Uterus (tissue), 3 donors: ENCODE measurements at regions not wholly inside any gene's neighbourhood (a gene's known extent, or its start where the extent isn't known, plus 50 kb on each side); places are given as distances from the start of the nearest gene placed in this dataset.

Experiments
- DNase-seq, 2 donors: peaks; one replicate each; pipeline ENCODE4 v3.0.0-alpha.2; 2019 to 2020
- H3K27ac ChIP-seq, 2 donors: fragments of 200-600 bp; sonication (generic); 1 replicate in 1 of 2; 2 replicates in 1 of 2; pipeline ENCODE4 v1.5.1; 2016 to 2018
- H3K27me3 ChIP-seq, 2 donors: fragments of 200-600 bp; sonication (generic); one replicate each; pipeline ENCODE4 v1.5.1; 2018 to 2019; ENCODE audit warnings: control low read depth in 1 of 2
- H3K36me3 ChIP-seq, 2 donors: fragments of 200-600 bp; sonication (generic); one replicate each; pipeline ENCODE4 v1.5.1; 2019; ENCODE audit warnings: control low read depth in 1 of 2
- H3K4me1 ChIP-seq, 2 donors: fragments of 200-600 bp; sonication (generic); one replicate each; pipeline ENCODE4 v1.5.1; 2018 to 2019; ENCODE audit warnings: control low read depth in 1 of 2
- H3K4me3 ChIP-seq, 2 donors: fragments of 200-600 bp; sonication (generic); 1 replicate in 1 of 2; 2 replicates in 1 of 2; pipeline ENCODE4 v1.5.1; 2018 to 2019; ENCODE audit warnings: mild to moderate bottlenecking in 1 of 2
- H3K9me3 ChIP-seq, 2 donors: fragments of 200-600 bp; sonication (generic); one replicate each; pipeline ENCODE4 v1.5.1; 2019; ENCODE audit warnings: control low read depth in 1 of 2
- POLR2A ChIP-seq, 2 donors: fragments of 450-650 bp; IDR thresholded peaks; one replicate each; pipeline ENCODE4 v1.6.1; 2016; ENCODE audit warnings: antibody characterized with exemption in 2 of 2, mild to moderate bottlenecking in 1 of 2, moderate library complexity in 1 of 2
- intact Hi-C: fragments of 100-400 bp; cut with DNase I; formaldehyde crosslinking; loops from one replicate; pipeline ENCODE4 v1.15.1; 2023; ENCODE audit warnings: low total_unique reads
- TF ChIP-seq, protein P1 (sequence below), 4 experiments: fragments of 200-600 bp in 2 of 4; fragments of 450-650 bp in 2 of 4; sonication (generic) in 2 of 4; IDR thresholded peaks; one replicate each; pipeline ENCODE4 v1.5.1; 2016 to 2019; ENCODE audit warnings: antibody characterized with exemption in 4 of 4, mild to moderate bottlenecking in 2 of 4, moderate library complexity in 1 of 4
- donor health status: DM: yes; HTN: yes; CAD: no.

DNA sequence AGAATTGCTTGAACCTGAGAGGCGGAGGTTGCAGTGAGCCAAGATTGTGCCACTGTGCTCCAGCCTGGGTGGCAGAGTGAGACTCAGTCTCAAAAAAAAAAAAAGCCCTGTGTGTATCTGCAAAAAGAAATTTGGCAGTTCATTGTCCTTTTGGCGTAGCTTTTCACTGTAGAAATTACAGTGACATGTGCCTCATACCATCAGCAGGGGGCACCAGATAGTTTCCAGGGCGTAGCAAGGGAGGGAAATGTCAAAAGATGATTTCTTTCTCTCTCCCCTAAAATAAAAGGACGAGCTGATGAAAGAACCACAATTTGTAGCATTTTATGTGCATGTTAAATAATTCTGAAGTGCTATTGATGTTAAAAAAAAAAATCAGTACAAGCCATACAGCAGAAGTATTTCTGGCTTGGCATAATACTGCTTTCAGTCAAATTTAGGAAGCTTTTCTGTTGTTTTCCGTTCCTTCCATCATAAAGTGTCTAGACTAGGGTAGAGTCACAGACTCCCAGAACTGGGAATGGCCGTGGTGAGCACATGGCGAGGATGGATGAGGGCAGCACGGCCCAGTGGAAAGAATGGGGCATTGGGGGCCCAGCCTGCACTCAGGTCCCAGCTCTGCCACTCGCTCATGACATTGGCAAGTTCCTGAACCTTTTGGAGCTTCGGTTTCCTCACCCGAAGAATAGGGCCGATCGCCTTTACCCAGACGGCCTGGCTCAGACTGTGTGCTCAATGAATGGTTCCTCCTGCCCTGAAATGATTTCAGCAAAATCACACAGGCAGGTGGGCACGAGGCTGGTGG is 59.8 kb upstream of the RPH3AL start:
- no peaks in the 10 kb centered on the region for H3K27me3 ChIP-seq
- no peaks in the 10 kb centered on the region for H3K9me3 ChIP-seq
- intact Hi-C loops: no loop called here
- no peak overlapping the region for H3K4me3 ChIP-seq
- no peaks in the 10 kb centered on the region for H3K36me3 ChIP-seq
- H3K4me1 ChIP-seq: peaks cover 0 to 13% of the 10 kb centered on the region in 2 donors
- no peak for TF ChIP-seq POLR2A (IDR thresholded peaks at IDR 0.05)
- TF ChIP-seq, protein P1, sequence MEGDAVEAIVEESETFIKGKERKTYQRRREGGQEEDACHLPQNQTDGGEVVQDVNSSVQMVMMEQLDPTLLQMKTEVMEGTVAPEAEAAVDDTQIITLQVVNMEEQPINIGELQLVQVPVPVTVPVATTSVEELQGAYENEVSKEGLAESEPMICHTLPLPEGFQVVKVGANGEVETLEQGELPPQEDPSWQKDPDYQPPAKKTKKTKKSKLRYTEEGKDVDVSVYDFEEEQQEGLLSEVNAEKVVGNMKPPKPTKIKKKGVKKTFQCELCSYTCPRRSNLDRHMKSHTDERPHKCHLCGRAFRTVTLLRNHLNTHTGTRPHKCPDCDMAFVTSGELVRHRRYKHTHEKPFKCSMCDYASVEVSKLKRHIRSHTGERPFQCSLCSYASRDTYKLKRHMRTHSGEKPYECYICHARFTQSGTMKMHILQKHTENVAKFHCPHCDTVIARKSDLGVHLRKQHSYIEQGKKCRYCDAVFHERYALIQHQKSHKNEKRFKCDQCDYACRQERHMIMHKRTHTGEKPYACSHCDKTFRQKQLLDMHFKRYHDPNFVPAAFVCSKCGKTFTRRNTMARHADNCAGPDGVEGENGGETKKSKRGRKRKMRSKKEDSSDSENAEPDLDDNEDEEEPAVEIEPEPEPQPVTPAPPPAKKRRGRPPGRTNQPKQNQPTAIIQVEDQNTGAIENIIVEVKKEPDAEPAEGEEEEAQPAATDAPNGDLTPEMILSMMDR (IDR thresholded peaks at IDR 0.05): peak; percentile 78 to 91 (median 80)
- peak; percentile 49 to 62 for DNase-seq
- peak overlapping the region in 1 of 2 donors; percentile 8 for H3K27ac ChIP-seq

DNA sequence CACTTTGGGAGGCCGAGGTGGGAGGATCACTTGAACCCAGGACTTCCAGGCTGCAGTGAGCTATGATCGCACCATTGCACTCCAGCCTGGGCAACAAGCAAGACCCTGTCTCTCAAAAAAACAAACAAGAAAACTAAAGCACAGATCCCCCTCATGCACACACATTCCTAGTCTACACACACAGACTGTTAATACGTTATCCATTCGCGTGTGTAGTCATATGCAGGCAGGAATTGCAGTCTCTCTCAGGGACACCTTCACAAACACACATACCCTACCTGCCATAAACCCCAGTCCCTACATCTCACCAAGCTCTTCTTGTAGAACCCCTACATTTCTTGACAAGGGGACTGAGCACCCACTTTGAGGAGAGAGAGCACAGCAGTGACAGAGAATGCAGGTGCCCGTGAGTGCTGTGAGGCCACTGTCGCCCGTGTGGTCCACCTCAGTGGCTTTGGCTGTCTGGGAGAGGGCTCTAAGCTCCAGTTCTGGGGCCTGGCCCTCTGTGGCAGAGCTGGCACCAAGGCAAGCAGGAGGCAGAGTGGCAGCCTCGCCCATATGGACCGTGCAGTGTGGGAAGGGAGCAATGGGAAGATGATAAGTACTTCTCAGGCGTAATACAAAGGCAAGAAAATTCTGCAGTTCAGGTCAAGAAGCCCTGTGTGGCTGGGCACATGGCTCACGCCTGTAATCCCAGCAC is 59.0 kb upstream of the RPH3AL start:
- no peak for DNase-seq
- Histone ChIP-seq H3K27ac (no peak overlapping the region), H3K4me3 (no peak overlapping the region)

DNA sequence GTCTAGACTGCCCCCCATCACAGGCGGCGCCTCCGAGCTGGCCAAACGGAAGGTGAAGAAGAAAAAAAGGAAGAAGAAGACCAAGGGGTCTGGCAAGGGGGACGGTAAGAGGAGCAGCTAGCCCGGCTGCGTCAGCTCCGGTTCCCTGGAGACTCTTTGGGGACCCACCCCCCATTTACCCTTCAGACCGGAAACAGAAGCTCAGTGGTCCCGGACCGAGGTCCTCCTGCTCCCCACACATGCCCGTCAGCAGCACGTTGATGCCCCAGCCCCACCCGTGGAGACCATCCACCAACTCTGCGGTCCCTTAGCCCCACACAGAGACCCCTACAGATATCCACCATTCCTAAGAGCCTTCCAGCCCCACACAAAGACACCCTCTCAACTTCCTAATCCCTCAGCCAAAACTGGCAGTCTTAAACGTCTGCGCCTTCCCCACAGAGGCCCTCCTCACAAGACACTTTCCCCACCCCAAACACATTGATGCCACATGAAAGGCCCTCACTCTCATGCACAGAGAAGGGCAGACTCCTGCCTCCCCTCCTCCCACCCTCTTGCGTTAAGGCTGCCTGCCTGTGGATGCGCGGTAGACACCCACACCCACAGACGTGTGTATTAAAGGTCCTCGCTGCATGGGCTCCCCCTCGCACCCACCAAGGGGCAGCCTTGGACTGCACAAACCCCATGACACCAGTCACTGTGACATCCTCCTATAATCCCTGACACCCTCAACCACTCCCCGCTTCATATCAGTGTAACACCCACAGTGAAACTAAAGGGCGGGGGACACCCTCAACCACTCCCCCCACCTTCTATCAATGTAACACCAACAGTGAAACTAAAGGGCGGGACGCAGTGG is 58.2 kb upstream of the RPH3AL start:
- peak; percentile 20 to 27 for DNase-seq
- peak overlapping the region; percentile 62 to 77 for H3K27ac ChIP-seq

More for the DNA sequence above, 59.0 kb upstream of the RPH3AL start:
- no peak for TF ChIP-seq POLR2A (IDR thresholded peaks at IDR 0.05)
- H3K4me1 ChIP-seq: peaks cover 0 to 13% of the 10 kb centered on the region in 2 donors
- H3K36me3 ChIP-seq: no peaks in the 10 kb centered on the region
- no peaks in the 10 kb centered on the region for H3K9me3 ChIP-seq
- intact Hi-C loops: no loop called here
- no peaks in the 10 kb centered on the region for H3K27me3 ChIP-seq

DNA sequence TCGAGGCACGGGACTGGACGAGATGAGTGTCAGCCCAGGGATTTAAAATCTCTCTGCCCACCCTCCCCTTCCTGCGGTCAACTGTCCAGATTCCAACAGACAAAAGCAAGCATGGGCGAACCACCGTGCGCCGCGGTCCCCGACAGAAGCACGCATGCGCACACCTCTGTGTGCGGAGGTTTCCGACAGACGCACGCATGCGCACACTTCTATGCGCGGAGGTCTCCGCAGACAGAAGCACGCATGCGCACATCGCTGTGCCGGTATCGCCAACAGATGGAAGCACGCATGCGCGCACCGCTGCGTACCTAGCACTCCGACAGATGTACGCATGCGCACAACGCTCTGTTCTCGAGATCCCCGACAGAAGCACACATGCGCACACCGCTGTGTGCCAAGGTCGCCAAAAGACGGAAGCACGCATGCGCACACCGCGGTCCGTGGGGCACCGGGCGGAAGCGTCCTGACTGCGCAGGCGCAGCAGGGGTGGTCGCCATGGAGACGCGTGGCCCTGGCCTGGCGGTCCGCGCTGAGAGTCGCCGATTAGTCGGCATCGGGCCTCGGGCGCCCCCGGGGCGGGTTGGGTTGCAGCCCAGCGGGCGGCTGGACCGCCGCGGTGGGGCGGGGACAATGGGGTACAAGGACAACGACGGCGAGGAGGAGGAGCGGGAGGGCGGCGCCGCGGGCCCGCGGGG is 57.4 kb upstream of the RPH3AL start:
- Histone ChIP-seq H3K4me3 (peak overlapping the region; percentile 56 to 69), H3K36me3 (no peaks in the 10 kb centered on the region), H3K9me3 (no peaks in the 10 kb centered on the region), H3K27ac (peak overlapping the region; percentile 71 to 77), H3K4me1 (peaks cover 0 to 13% of the 10 kb centered on the region in 2 donors), H3K27me3 (no peaks in the 10 kb centered on the region)
- intact Hi-C loops: no loop called here
- TF ChIP-seq POLR2A (IDR thresholded peaks at IDR 0.05): peak in 1 of 2 donors; percentile 49
- TF ChIP-seq, protein P1 (IDR thresholded peaks at IDR 0.05): no peak
- peak; percentile 100 for DNase-seq

More for the DNA sequence above, 58.2 kb upstream of the RPH3AL start:
- TF ChIP-seq POLR2A (IDR thresholded peaks at IDR 0.05): no peak
- TF ChIP-seq, protein P1 (IDR thresholded peaks at IDR 0.05): no peak
- intact Hi-C loops: no loop called here
- peaks cover 0 to 13% of the 10 kb centered on the region in 2 donors for H3K4me1 ChIP-seq
- H3K36me3 ChIP-seq: no peaks in the 10 kb centered on the region
- no peaks in the 10 kb centered on the region for H3K9me3 ChIP-seq
- H3K27me3 ChIP-seq: no peaks in the 10 kb centered on the region
- peak overlapping the region; percentile 56 to 69 for H3K4me3 ChIP-seq
